ENCODE measurements at regions not wholly inside any gene's neighbourhood (a gene's known extent, or its start where the extent isn't known, plus 50 kb on each side); places are given as distances from the start of the nearest gene placed in this dataset.

- DNase-seq (ENCODE audit: low read depth in 2 of 2): no peak
Measured at GRCh38 chr1:228969953-228970800, 234.9 kb downstream of the RHOU start.

DNA sequence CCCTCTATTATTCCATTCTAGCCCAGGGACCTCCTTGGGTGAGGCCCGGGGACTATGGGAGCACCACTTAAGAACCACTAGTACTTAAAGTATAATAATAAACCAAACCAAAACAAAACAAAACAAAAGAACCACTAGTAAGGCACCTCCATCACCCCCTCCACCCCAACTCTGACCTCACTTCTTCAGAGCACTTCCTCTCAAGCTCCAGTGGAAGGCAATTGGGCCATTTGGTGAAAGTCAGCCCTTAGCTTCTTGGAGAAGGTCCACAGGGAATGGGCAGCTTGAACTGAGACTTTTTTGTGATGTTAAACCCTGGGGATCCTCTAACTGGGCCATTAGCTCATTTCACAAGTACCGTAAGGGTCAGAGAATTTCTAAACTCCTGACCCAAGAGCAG lies 237.3 kb downstream of the RHOU start:
- no peak for DNase-seq (ENCODE audit: low read depth in 2 of 2)

DNA sequence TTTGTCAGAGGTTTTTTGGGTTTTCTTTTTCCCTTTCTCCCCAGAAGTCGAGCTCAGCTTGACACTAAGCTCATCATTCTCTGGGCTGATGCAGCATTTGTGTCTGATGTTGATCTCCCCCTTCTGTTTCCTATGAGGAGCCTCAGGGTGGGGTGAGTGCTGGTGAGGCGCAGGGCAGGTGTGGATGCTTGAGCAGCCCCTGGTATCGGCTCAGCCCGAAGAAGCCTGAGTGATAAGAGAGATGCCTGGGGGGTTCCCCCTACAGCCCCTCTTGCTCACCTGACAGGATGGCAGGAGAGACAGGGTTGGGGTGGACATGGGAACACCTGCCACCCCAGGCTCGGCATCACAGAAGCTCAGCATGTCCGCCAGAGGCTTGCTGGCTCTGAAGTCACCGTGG lies 239.0 kb downstream of the RHOU start:
- DNase-seq (ENCODE audit: low read depth in 2 of 2): no peak

DNA sequence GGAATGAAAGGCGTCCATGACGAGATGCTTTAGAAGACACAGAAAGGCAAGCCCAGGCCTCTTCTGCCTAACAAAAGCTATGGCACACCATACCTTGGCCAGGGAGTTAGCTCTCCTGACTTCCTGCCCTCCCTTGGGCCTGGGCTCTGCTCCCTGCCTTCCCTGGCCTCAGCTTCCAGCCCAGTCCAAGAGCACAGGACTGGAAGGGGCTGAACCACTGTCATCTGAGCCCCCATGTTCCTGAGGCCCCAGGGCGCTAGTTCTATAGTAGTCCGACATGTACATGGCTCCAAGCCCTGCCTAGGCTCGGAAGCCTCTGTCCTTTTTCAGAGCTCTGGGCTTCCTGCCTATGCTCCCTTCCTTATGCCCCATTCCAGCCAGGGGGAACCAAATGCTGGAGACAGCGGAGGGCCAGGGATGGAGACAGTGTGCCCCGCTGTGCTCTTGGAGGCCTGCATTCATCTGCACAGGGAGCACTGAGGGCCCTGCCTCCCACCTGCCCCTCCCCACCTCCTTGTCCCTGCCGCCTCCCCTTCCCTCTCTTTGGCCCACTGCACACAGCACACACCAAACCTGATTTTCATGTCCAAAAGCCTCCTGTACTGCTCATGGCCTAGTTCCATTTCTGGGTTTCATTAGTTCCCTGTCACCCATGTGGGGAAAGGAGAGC lies 240.1 kb downstream of the RHOU start:
- DNase-seq (ENCODE audit: low read depth in 2 of 2): no peak

GRCh38 chr1:228976316-228976715 lies 241.0 kb downstream of the RHOU start:
- DNase-seq (ENCODE audit: low read depth in 2 of 2): no peak

- DNase-seq (ENCODE audit: low read depth in 2 of 2): no peak
Measured at GRCh38 chr1:228977307-228977706, 242.0 kb downstream of the RHOU start.

- DNase-seq (ENCODE audit: low read depth in 2 of 2): no peak
Measured at GRCh38 chr1:228977741-228978140, 242.5 kb downstream of the RHOU start.

- DNase-seq (ENCODE audit: low read depth in 2 of 2): no peak
Measured at GRCh38 chr1:228978484-228979324, 243.4 kb downstream of the RHOU start.

GRCh38 chr1:228979325-228979699 lies 244.0 kb downstream of the RHOU start:
- DNase-seq (ENCODE audit: low read depth in 2 of 2): no peak

- DNase-seq (ENCODE audit: low read depth in 2 of 2): no peak
Measured at GRCh38 chr1:228979774-228980173, 244.5 kb downstream of the RHOU start.

GRCh38 chr1:228980232-228980937 lies 245.1 kb downstream of the RHOU start:
- no peak for DNase-seq (ENCODE audit: low read depth in 2 of 2)

DNA sequence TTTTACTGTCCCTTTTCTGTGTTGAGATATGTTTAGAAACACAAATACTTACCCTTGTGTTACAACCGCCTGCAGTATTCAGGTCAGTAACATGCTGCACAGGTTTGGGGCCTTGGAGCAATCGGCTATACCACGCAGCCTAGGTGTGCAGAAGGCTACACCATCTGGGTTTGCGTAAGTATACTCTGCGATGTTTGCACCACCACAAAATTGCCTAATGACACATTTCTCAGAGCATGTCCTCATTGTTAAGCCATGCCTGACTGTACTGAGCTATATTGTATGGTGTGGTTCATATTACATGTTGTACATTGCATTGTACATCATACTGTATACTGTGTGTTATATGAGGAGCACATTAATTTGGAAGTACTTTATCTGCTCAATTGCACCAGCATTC lies 247.4 kb downstream of the RHOU start:
- DNase-seq (ENCODE audit: low read depth in 2 of 2): no peak

DNA sequence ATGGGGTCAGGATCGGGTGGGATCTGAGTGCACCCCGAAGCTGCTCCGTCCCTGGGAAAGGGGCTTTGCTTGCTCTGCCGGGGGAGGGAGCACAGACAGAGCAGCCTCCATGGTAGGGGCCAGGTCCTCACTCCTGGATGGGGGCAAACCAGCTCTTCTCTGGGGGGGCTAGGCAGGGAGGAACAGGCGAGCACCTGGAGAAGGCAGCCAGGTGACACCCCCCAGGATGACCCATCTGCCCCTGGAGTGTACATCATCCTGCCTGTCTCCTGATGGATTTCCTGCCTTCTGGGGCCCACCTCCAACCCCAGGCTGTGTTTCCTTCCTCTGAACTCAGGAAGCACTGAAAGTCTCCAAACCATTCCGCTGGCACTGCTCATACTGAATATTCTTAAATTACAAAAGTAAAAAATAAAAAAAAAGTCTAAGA lies 248.0 kb downstream of the RHOU start:
- no peak for DNase-seq (ENCODE audit: low read depth in 2 of 2)

- no peak for DNase-seq (ENCODE audit: low read depth in 2 of 2)
Measured at GRCh38 chr1:228983661-228984060, 248.4 kb downstream of the RHOU start.

DNA sequence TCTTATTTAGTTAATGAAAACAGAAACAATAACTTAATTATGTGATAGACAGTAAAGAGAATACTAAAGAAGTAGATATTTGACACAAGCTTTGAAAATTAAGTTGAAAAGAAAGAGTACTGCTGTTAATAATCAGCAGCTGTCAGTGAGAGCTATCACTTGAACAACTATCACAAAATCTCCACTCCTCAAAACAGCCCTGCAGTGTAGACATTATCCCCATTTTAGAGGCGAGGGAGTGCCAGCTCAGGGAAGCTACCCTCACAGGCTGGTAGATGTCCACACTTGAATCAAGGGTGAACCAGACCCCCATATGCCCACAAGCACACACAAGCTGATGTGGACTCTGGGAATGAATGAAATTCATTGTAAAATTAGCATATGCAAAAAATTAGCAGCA lies 248.8 kb downstream of the RHOU start:
- no peak for DNase-seq (ENCODE audit: low read depth in 2 of 2)

DNA sequence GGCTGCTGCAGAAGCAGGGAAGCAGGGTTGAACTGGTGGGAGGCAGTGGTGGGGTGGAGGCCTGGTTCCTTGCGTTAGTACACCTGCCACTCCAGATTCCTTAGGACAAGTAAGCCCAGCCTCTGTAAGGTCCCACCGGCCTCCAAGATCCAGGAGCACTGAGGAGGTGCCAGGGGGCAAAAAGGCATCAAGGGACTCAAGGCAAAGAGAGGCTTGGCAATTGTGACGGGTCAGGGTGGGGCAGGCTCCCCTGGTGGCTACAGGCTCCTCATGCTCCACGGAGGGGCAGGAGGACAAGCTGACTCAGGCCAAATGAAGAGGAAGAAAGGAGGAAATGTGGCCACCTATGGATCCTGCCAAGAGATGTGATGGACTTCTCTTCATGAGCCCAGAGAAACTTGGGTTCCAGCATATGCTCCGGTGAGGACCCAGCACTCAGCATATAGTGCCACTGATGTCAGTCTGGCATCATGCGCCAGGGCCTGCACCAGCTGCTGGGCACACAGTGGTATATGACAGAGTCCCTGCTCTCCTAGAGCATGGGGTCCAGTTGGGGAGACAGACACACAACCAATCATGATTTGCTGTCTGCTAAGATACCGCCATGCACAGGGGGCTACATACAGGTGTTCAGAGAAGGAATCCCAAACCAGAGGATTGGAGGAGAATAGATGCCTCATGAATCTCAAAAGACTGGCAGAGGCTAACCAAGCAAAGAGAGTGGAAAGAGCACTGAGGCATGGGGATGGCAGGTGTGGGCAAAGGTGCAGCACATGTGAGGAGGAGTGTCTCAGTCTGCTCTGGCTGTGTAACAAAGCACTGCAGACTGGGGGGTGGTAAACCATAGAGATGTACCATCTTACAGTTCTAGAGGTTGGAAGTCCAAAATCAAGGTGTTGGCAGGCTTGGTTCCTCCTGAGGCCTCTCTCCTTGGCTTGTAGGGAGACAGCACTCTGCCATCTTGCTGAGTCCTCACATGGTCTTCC lies 249.7 kb downstream of the RHOU start:
- no peak for DNase-seq (ENCODE audit: low read depth in 2 of 2)

GRCh38 chr1:228985661-228986060 lies 250.4 kb downstream of the RHOU start:
- no peak for DNase-seq (ENCODE audit: low read depth in 2 of 2)

DNA sequence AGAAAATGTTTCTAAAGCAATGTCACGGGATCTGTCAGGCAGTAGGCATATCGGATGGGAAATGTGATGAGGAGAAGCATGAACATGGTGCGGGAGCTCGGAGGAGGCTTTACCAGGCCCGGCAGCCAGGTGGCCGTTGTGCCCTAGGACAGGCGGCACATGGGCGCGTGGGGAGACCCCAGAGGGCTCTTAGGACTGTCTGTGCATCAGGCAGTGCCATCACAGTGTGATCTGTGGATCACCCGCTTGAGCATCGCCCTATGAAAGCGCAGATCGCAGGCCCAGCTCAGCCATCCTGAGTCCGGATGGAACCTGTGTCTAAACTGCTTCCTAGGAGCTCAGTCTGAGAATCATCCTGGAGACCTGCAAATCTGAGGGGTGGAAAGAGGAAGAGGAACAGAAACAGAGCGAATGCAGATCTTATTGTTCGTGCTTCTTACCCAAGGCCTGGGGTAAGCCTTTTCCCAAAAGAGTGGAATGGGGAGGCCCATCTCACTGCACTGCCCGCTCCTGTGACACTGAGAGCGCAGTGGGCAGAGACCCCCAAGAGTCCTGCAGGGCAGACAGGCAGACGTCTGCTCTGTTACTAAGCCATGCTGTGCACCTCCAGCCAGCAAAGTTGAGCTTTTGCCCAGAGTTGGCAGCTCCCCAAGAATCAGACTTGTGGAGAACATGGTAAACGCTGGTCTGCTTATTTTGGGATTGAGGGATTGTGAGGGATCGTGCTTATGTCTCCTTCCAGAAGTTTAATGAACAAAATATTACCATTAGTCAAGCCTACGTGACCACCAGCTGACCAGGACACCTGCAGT lies 251.0 kb downstream of the RHOU start:
- DNase-seq (ENCODE audit: low read depth in 2 of 2): no peak

DNA sequence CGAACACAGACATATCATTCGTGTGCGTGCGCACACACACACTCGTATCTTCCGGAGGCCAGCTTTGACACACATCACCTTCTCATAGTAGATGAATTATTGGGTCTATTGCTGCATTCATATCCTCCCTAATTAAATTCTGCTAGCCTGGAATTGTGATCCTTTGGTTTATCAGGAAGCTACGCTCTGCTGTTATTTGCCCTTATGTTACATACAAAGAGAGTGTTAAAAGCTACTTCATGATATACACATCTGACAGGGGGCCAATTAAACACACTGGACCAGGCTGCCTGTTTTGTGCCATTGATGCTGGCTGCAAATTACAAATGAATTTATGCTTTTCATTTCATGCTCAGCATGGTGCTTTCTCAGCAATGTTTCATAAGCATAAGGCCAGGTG lies 252.0 kb downstream of the RHOU start:
- no peak for DNase-seq (ENCODE audit: low read depth in 2 of 2)

Data from dermis microvascular lymphatic vessel endothelial cell (primary cell).